Embryonic facial prominence (tissue), 1 donor: ENCODE measurements at regions not wholly inside any gene's neighbourhood (a gene's known extent, or its start where the extent isn't known, plus 50 kb on each side); places are given as distances from the start of the nearest gene placed in this dataset.
"Not testable (repeated sequence)": the region's sequence is repeated elsewhere in the genome, so short reads cannot be mapped to it uniquely, and the experiment has no call there.

Source experiments
- DNase-seq: peaks from one replicate; pipeline ENCODE4 v3.0.0-alpha.2; 2016; ENCODE audit errors: extremely low spot score

DNA sequence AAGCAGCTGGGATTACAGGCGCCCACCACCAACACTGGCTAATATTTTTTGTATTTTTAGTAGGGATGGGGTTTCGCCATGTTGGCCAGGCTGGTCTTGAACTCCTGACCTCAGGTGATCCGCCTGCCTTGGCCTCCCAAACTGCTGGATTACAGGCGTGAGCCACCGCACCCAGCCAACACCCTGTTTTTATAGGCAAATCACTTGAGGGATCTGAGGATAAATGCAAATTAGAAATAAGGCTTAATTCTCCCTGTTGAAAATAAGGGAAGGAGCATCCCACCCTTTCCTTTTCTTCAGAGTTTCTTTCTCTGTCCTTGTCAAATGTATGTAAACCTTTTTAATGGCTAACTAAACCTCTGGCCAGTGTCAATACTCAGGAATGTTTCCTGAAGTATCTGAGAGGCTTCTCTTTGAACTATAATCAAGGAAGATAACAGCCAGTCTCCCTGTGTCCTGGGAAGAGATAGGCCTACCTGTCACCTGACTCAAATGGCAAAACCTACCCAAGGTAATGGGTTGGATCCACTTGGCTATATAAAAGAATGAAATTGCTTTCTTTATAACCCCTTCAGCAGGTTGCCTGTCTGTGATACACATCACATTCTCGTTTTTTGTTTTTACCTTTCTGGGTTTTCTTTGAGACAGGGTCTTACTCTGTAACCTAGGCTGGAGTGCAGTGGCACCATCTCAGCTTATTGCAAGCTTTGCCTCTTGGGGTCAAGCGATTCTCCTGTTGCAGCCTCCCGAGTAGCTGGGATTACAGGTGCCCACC lies 64.5 kb upstream of the TNFAIP3 start:
- DNase-seq, result no peak

DNA sequence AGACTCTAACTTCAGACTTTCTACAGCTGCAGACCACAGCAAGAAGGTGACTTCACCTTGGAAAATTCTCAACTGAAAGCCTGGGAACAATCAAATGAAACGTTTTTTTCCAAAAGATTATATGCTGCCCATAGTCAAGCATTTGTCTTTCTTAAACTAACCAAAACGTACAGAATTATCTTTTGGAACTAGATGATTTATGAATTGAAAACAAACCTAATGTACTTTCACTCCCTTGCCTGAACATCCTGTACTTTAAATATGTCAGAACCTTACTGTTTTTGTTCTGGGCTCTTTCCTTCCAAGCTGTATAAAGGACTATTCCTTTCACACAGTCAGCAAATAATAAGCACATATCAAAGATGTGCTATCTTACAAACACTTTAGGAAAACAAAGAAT lies 62.4 kb upstream of the TNFAIP3 start:
- DNase-seq, result no peak

- no peak for DNase-seq
Measured at GRCh38 chr6:137805622-137806021, 61.4 kb upstream of the TNFAIP3 start.

- DNase-seq, result no peak
Measured at GRCh38 chr6:137806914-137807682, 60.0 kb upstream of the TNFAIP3 start.

GRCh38 chr6:137808191-137808590 lies 58.9 kb upstream of the TNFAIP3 start:
- no peak for DNase-seq

DNA sequence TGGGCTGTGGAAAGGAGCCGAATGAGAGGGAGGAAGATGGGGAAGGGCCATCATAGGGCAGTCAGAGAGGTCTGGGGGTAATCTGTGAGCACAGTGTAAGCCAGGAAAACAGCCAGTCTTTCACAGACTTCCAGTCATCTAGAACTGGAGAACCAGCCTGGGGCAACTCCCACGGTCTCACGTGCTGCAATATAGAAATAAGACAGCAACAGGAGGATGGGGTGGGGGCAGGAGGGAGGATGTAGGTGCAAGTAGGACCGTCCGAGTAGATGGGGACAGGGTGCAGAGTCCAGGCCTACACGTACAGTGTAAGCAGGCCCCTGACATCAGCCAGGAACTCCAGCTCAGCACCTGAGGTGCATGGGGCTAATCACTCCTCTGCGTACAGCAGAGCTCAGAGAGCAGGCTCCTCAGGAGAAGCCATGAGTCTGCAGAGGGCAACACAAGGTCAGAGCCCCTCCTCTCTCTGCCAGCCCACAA lies 58.2 kb upstream of the TNFAIP3 start:
- no peak for DNase-seq

GRCh38 chr6:137809895-137810553 lies 57.0 kb upstream of the TNFAIP3 start:
- DNase-seq, result not testable (repeated sequence)

DNA sequence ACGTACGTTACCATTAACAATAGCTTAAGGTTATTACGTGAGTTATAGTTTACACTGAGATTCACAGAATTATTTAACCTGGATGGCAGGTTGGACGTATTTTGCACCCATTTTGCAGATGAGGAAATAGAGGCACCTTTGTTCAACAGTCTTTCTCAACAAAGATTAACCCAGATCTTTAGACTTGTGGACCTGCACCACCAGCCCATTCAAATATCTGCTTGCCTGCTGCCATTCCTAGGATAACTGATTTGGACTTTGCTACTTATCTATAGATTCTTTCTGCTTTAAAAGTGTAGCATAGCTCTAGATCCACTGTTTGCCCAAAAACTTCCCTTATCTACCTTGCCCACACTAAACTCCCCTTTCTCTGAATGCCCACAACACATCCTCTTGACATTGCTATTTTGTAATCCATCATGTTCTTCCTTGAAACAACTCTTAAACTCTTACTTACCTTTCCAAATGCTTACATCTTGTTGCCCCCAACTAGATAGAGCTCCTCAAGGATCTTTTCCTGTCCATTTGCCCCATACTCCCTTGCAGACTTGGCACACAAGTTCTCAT lies 56.4 kb upstream of the TNFAIP3 start:
- DNase-seq, result no peak

- no peak for DNase-seq
Measured at GRCh38 chr6:137811121-137811915, 55.7 kb upstream of the TNFAIP3 start.

DNA sequence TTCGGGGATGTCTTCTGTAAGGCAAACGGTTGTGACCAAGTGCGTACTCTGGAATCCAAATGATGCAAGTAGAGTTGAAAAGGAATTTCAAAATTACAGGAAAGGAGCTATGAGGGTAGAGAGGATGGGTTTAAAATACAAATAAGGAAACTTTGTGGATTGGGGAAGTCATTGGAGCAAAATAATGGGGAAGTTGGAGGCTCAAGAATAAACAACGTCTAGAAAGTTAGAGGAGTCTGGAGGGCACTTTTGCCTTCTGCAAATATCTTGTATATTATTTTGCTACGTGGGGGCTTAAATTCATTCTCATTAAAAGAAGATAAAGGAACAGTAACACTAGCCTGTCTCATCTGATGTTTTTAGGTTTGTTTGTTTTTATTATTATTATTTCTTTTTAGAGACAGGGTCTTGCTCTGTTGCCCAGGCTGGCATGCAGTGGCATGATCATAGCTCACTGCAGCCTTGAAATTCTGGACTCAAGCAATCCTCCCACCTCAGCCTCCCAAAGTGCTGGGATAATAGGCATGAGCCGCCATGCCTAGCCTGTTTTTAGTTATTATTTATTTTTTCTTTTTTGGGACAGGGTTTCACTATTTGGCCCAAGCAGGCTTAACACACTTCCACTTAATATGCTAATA lies 55.0 kb upstream of the TNFAIP3 start:
- no peak for DNase-seq

GRCh38 chr6:137813308-137813970 lies 53.6 kb upstream of the TNFAIP3 start:
- no peak for DNase-seq

DNA sequence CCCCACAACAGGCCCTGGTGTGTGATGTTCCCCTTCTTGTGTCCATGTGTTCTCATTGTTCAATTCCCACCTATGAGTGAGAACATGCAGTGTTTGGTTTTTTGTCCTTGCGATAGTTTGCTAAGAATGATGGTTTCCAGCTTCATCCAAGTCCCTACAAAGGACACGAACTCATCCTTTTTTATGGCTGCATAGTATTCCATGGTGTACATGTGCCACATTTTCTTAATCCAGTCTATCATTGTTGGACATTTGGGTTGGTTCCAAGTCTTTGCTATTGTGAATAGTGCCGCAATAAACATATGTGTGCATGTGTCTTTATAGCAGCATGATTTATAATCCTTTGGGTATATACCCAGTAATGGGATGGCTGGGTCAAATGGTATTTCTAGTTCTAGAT lies 53.0 kb upstream of the TNFAIP3 start:
- not testable (repeated sequence) for DNase-seq

DNA sequence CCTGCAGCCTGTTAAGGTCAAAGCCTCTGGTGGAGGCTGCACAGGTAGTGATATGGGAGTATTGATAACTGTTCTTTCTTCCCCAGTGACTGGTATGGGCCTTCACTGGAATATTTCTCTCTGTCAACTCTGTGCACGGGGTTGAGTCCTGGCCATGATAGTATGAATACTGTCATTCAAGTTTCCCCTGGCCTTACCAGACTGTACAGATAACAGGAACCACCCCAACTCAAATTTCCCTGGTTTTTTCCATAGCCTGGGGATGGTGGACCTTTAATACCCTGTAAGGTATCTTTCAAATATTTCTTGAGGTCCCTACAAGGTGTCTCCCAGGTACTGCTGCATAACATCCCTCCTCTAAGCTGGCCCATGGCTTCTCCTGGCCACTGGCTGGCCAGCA lies 51.4 kb upstream of the TNFAIP3 start:
- DNase-seq, result no peak

- DNase-seq, result no peak
Measured at GRCh38 chr6:137816133-137816579, 50.9 kb upstream of the TNFAIP3 start.

- no peak for DNase-seq
Measured at GRCh38 chr6:137816688-137817618, 50.1 kb upstream of the TNFAIP3 start.
